ENCODE measurements at regions not wholly inside any gene's neighbourhood (a gene's known extent, or its start where the extent isn't known, plus 50 kb on each side); places are given as distances from the start of the nearest gene placed in this dataset.

GRCh38 chr12:17203497-17203896 is 597.5 kb upstream of the LMO3 start:
- TF ChIP-seq CTCF (IDR thresholded peaks at IDR 0.05 in 4 of 5, conservative IDR thresholded peaks at IDR 0.05 in 1 of 5) (no peak), POLR2A (IDR thresholded peaks at IDR 0.05) (no peak)
